Stimulated activated CD4-positive, alpha-beta T cell treated with anti-CD3 and anti-CD28 coated beads, Interleukin-1b, Interleukin-23, amount 100 ng/mL, for 4 hours (primary cell): ENCODE measurements at regions not wholly inside any gene's neighbourhood (a gene's known extent, or its start where the extent isn't known, plus 50 kb on each side); places are given as distances from the start of the nearest gene placed in this dataset.

Source experiments
- DNase-seq, 2 donors: peaks; one replicate each; pipeline ENCODE4 v3.0.0-alpha.2; 2020; ENCODE audit warnings: low read depth in 2 of 2

- no peak for DNase-seq
Observed at GRCh38 chr12:77493302-77494168, 337.2 kb upstream of the NAV3 start.

- no peak for DNase-seq
Observed at GRCh38 chr12:77492536-77492935, 338.2 kb upstream of the NAV3 start.

GRCh38 chr12:77489331-77489970 is 341.2 kb upstream of the NAV3 start:
- no peak for DNase-seq

GRCh38 chr12:77488041-77488620 is 342.6 kb upstream of the NAV3 start:
- DNase-seq = no peak

- no peak for DNase-seq
Observed at GRCh38 chr12:77486872-77487271, 343.8 kb upstream of the NAV3 start.

- DNase-seq = no peak
Observed at GRCh38 chr12:77485961-77486854, 344.5 kb upstream of the NAV3 start.

GRCh38 chr12:77481687-77482086 is 349.0 kb upstream of the NAV3 start:
- no peak for DNase-seq

GRCh38 chr12:77477907-77478533 is 352.7 kb upstream of the NAV3 start:
- no peak for DNase-seq

- no peak for DNase-seq
Observed at GRCh38 chr12:77471801-77472200, 358.9 kb upstream of the NAV3 start.

- no peak for DNase-seq
Observed at GRCh38 chr12:77469578-77470333, 360.9 kb upstream of the NAV3 start.

GRCh38 chr12:77442633-77443032 is 377.3 kb upstream of the E2F7 start:
- DNase-seq = no peak

GRCh38 chr12:77439749-77440148 is 374.4 kb upstream of the E2F7 start:
- no peak for DNase-seq

GRCh38 chr12:77438644-77439043 is 373.3 kb upstream of the E2F7 start:
- no peak for DNase-seq

GRCh38 chr12:77437206-77437605 is 371.8 kb upstream of the E2F7 start:
- DNase-seq = no peak

- DNase-seq = no peak
Observed at GRCh38 chr12:77435446-77436091, 370.2 kb upstream of the E2F7 start.

GRCh38 chr12:77433799-77434198 is 368.4 kb upstream of the E2F7 start:
- DNase-seq = no peak

GRCh38 chr12:77429426-77429825 is 364.1 kb upstream of the E2F7 start:
- no peak for DNase-seq

- DNase-seq = no peak
Observed at GRCh38 chr12:77421152-77421551, 355.8 kb upstream of the E2F7 start.

- DNase-seq = no peak
Observed at GRCh38 chr12:77409551-77409950, 344.2 kb upstream of the E2F7 start.

GRCh38 chr12:77407931-77408330 is 342.6 kb upstream of the E2F7 start:
- DNase-seq = no peak
